GM12872 (cell line): ENCODE measurements at regions not wholly inside any gene's neighbourhood (a gene's known extent, or its start where the extent isn't known, plus 50 kb on each side); places are given as distances from the start of the nearest gene placed in this dataset.

Experiments used
- CTCF ChIP-seq: IDR thresholded peaks from 3 replicates; pipeline ENCODE4 v1.5.1; 2011; ENCODE audit warnings: low read depth, mild to moderate bottlenecking, low read length, moderate library complexity; ENCODE audit not compliant: insufficient read depth

GRCh38 chr11:127627204-127627603, 626.6 kb upstream of the KIRREL3 start:
- no peak for TF ChIP-seq CTCF

- no peak for TF ChIP-seq CTCF
These were observed 624.8 kb upstream of the KIRREL3 start for GRCh38 chr11:127625402-127625801.

GRCh38 chr11:127624306-127624856, 623.8 kb upstream of the KIRREL3 start:
- no peak for TF ChIP-seq CTCF

- no peak for TF ChIP-seq CTCF
These were observed 622.1 kb upstream of the KIRREL3 start for GRCh38 chr11:127622686-127623085.

- no peak for TF ChIP-seq CTCF
These were observed 620.1 kb upstream of the KIRREL3 start for GRCh38 chr11:127620671-127621070.

- TF ChIP-seq CTCF: no peak
These were observed 619.4 kb upstream of the KIRREL3 start for GRCh38 chr11:127619946-127620345.

GRCh38 chr11:127618721-127619120, 618.2 kb upstream of the KIRREL3 start:
- no peak for TF ChIP-seq CTCF

- no peak for TF ChIP-seq CTCF
These were observed 615.6 kb upstream of the KIRREL3 start for GRCh38 chr11:127616158-127616557.
